Gastroesophageal sphincter (tissue), 3 donors: ENCODE measurements at regions not wholly inside any gene's neighbourhood (a gene's known extent, or its start where the extent isn't known, plus 50 kb on each side); places are given as distances from the start of the nearest gene placed in this dataset.

Experiments used
- EP300 ChIP-seq: sonication (generic); formaldehyde crosslinking; IDR thresholded peaks from one replicate; pipeline ENCODE4 v1.6.1; 2017; ENCODE audit warnings: antibody characterized with exemption, mild to moderate bottlenecking
- POLR2AphosphoS5 ChIP-seq: sonication (generic); formaldehyde crosslinking; IDR thresholded peaks from one replicate; pipeline ENCODE4 v1.6.1; 2017; ENCODE audit warnings: antibody characterized with exemption
- TF ChIP-seq, protein P1 (sequence below), 4 experiments: fragments of 200-600 bp in 2 of 4; fragments of 450-650 bp in 2 of 4; sonication (generic) in 1 of 4; IDR thresholded peaks; one replicate each; pipeline ENCODE4 v1.5.1; 2017 to 2019; ENCODE audit warnings: antibody characterized with exemption in 4 of 4, mild to moderate bottlenecking in 2 of 4, moderate library complexity in 2 of 4

DNA sequence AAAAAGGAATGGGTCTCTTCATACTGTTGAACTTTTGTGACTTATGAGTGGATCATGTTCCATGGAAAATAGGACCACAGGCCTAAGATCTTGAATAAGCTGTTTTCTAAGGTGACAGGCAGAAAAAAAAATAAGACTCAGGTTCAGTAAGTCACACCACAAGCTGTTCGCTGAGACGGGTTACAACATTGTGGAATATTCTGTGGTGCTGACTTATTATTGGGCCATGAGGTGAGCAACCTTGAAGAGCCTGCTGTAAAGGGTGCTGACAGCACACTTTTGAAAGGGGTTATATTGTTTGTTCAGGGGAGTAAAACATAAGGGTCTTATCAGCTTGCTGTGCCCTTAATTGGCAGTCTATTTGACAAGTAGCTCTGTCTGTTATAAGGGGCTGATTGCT is 439.8 kb upstream of the SLC14A2 start:
- TF ChIP-seq POLR2AphosphoS5 (no peak), EP300 (no peak)
- TF ChIP-seq, protein P1, sequence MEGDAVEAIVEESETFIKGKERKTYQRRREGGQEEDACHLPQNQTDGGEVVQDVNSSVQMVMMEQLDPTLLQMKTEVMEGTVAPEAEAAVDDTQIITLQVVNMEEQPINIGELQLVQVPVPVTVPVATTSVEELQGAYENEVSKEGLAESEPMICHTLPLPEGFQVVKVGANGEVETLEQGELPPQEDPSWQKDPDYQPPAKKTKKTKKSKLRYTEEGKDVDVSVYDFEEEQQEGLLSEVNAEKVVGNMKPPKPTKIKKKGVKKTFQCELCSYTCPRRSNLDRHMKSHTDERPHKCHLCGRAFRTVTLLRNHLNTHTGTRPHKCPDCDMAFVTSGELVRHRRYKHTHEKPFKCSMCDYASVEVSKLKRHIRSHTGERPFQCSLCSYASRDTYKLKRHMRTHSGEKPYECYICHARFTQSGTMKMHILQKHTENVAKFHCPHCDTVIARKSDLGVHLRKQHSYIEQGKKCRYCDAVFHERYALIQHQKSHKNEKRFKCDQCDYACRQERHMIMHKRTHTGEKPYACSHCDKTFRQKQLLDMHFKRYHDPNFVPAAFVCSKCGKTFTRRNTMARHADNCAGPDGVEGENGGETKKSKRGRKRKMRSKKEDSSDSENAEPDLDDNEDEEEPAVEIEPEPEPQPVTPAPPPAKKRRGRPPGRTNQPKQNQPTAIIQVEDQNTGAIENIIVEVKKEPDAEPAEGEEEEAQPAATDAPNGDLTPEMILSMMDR (IDR thresholded peaks at IDR 0.05) = no peak
